ENCODE measurements at regions not wholly inside any gene's neighbourhood (a gene's known extent, or its start where the extent isn't known, plus 50 kb on each side); places are given as distances from the start of the nearest gene placed in this dataset.

GRCh38 chr7:35549781-35550180, 145.2 kb downstream of the HERPUD2 start:
- TF ChIP-seq, protein P1, sequence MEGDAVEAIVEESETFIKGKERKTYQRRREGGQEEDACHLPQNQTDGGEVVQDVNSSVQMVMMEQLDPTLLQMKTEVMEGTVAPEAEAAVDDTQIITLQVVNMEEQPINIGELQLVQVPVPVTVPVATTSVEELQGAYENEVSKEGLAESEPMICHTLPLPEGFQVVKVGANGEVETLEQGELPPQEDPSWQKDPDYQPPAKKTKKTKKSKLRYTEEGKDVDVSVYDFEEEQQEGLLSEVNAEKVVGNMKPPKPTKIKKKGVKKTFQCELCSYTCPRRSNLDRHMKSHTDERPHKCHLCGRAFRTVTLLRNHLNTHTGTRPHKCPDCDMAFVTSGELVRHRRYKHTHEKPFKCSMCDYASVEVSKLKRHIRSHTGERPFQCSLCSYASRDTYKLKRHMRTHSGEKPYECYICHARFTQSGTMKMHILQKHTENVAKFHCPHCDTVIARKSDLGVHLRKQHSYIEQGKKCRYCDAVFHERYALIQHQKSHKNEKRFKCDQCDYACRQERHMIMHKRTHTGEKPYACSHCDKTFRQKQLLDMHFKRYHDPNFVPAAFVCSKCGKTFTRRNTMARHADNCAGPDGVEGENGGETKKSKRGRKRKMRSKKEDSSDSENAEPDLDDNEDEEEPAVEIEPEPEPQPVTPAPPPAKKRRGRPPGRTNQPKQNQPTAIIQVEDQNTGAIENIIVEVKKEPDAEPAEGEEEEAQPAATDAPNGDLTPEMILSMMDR (conservative IDR thresholded peaks at IDR 0.05; ENCODE audit: low read depth, low read length): no peak
- no peak for TF ChIP-seq EZH2 (IDR thresholded peaks at IDR 0.05; ENCODE audit: borderline replicate concordance, low read depth, low read length, poor library complexity, severe bottlenecking)
